H1 (cell line): ENCODE measurements at regions not wholly inside any gene's neighbourhood (a gene's known extent, or its start where the extent isn't known, plus 50 kb on each side); places are given as distances from the start of the nearest gene placed in this dataset.

ENCODE experiments used
- CTCF ChIA-PET: fragments of 300-600 bp; sonication (Branson Sonifier 250); formaldehyde crosslinking; loops from one replicate; lab custom pipeline; 2021; ENCODE audit not compliant: partially characterized antibody; lab: Charles Lee
- POLR2A ChIA-PET: fragments of 300-600 bp; sonication (Branson Sonifier 250); formaldehyde crosslinking; loops from one replicate; lab custom pipeline; 2021; ENCODE audit warnings: inconsistent platforms; ENCODE audit not compliant: partially characterized antibody; lab: Charles Lee
- DNase-seq, 2 experiments: peaks; one replicate each; pipeline versions ENCODE4 v3.0.0 to v3.0.0-alpha.2; 2010 to 2022; ENCODE audit warnings: low spot score in 2 of 2, low read depth in 1 of 2, mixed read lengths in 1 of 2
- FAIRE-seq: peaks from 2 replicates; lab custom pipeline; 2011; peaks lifted over from hg19 to GRCh38; lab: Jason Lieb, UNC
- H2AFZ ChIP-seq: 2 replicates; pipeline ENCODE4 v1.8.1; 2012; ENCODE audit warnings: low read length, inconsistent platforms
- H2AK5ac ChIP-seq: 2 replicates; pipeline ENCODE4 v1.6.1; 2013; ENCODE audit warnings: low read depth, low read length
- H2BK120ac ChIP-seq: replicated peaks from 2 replicates; pipeline ENCODE3; 2013; ENCODE audit warnings: low read depth, low read length, inconsistent platforms
- H2BK12ac ChIP-seq: 2 replicates; pipeline ENCODE4 v1.6.1; 2013; ENCODE audit warnings: low read depth, low read length
- H2BK15ac ChIP-seq: 2 replicates; pipeline ENCODE4 v1.6.1; 2013; ENCODE audit warnings: low read length
- H2BK20ac ChIP-seq: 2 replicates; pipeline ENCODE4 v1.6.1; 2013; ENCODE audit warnings: low read length
- H2BK5ac ChIP-seq: 2 replicates; pipeline ENCODE4 v1.6.1; 2013; ENCODE audit warnings: low read depth, low read length
- H3K14ac ChIP-seq: 2 replicates; pipeline ENCODE4 v1.6.1; 2013; ENCODE audit warnings: inconsistent platforms; ENCODE audit not compliant: insufficient read length
- H3K18ac ChIP-seq: 2 replicates; pipeline ENCODE4 v1.6.1; 2013; ENCODE audit warnings: low read length; ENCODE audit errors: extremely low read depth
- H3K23ac ChIP-seq: 2 replicates; pipeline ENCODE4 v1.6.1; 2013; ENCODE audit warnings: inconsistent platforms; ENCODE audit not compliant: insufficient read length
- H3K23me2 ChIP-seq: 2 replicates; pipeline ENCODE4 v1.6.1; 2013; ENCODE audit warnings: low read depth, low read length
- H3K27ac ChIP-seq: 2 replicates; pipeline ENCODE4 v1.6.1; 2011; ENCODE audit warnings: low read depth, low read length, inconsistent platforms
- H3K27me3 ChIP-seq, 4 experiments: replicated peaks in 1 of 4; 1 replicate in 1 of 4; 2 replicates in 3 of 4; pipeline versions ENCODE4 v1.6.1 to v1.8.1; 2011 to 2013; ENCODE audit warnings: low read length in 3 of 4, mild to moderate bottlenecking in 3 of 4, inconsistent platforms in 2 of 4, mixed read lengths in 2 of 4, moderate library complexity in 1 of 4; ENCODE audit not compliant: control insufficient read depth in 3 of 4, insufficient read depth in 3 of 4; ENCODE audit errors: extremely low read depth in 1 of 4
- H3K36me3 ChIP-seq, 4 experiments: 2 replicates each; pipeline versions ENCODE4 v1.6.1 to v1.8.1; 2011 to 2013; ENCODE audit warnings: mild to moderate bottlenecking in 4 of 4, low read length in 3 of 4, moderate library complexity in 2 of 4, control low read depth in 1 of 4, inconsistent platforms in 1 of 4; ENCODE audit not compliant: insufficient read depth in 4 of 4, control insufficient read depth in 2 of 4
- H3K4ac ChIP-seq: replicated peaks from 2 replicates; pipeline ENCODE3; 2013; ENCODE audit warnings: low read length, low read depth, mixed read lengths, inconsistent platforms; ENCODE audit not compliant: insufficient read length
- H3K4me1 ChIP-seq, 4 experiments: replicated peaks in 1 of 4; 1 replicate in 1 of 4; 2 replicates in 3 of 4; pipeline versions ENCODE4 v1.6.1 to v1.8.1; 2011 to 2013; ENCODE audit warnings: low read length in 3 of 4, inconsistent platforms in 2 of 4, mixed read lengths in 1 of 4; ENCODE audit not compliant: insufficient read depth in 4 of 4, control insufficient read depth in 3 of 4
- H3K4me2 ChIP-seq, 2 experiments: 2 replicates each; pipeline versions ENCODE4 v1.6.1 to v1.8.1; 2011 to 2013; ENCODE audit warnings: low read depth in 2 of 2, low read length in 2 of 2, control low read depth in 1 of 2, inconsistent platforms in 1 of 2, mild to moderate bottlenecking in 1 of 2; ENCODE audit not compliant: insufficient read depth in 1 of 2
- H3K4me3 ChIP-seq, 4 experiments: fragments of 200-600, 300-600 bp in 1 of 4; sonication (generic), shearing (Covaris generic), sonication (Bioruptor Twin) in 1 of 4; 2 replicates each; pipeline versions ENCODE4 v1.5.1 to v1.8.1; 2011 to 2016; ENCODE audit warnings: low read length in 4 of 4, low read depth in 3 of 4, control low read depth in 2 of 4, inconsistent platforms in 2 of 4, mild to moderate bottlenecking in 2 of 4, mixed read lengths in 1 of 4, moderate library complexity in 1 of 4; ENCODE audit not compliant: insufficient read depth in 2 of 4; ENCODE audit errors: extremely low read depth in 1 of 4
- H3K56ac ChIP-seq: replicated peaks from 2 replicates; pipeline ENCODE3; 2013; ENCODE audit warnings: low read depth, mild to moderate bottlenecking, mixed read lengths, low read length, inconsistent platforms; ENCODE audit not compliant: insufficient read length
- H3K79me1 ChIP-seq: 2 replicates; pipeline ENCODE4 v1.6.1; 2013; ENCODE audit warnings: low read depth, low read length, control low read depth
- H3K79me2 ChIP-seq, 2 experiments: 2 replicates each; pipeline versions ENCODE4 v1.6.1 to v1.8.1; 2012 to 2013; ENCODE audit warnings: low read length in 2 of 2, mild to moderate bottlenecking in 2 of 2, inconsistent platforms in 1 of 2; ENCODE audit not compliant: insufficient read depth in 2 of 2, control insufficient read depth in 1 of 2
- H3K9ac ChIP-seq, 4 experiments: replicated peaks in 1 of 4; 1 replicate in 1 of 4; 2 replicates in 3 of 4; pipeline versions ENCODE4 v1.6.1 to v1.8.1; 2011 to 2013; ENCODE audit warnings: low read depth in 3 of 4, low read length in 3 of 4, control low read depth in 2 of 4, mild to moderate bottlenecking in 2 of 4, moderate library complexity in 2 of 4, inconsistent platforms in 1 of 4; ENCODE audit errors: extremely low read depth in 1 of 4
- H3K9me3 ChIP-seq, 2 experiments: 2 replicates each; pipeline versions ENCODE4 v1.6.1 to v1.8.1; 2012 to 2013; ENCODE audit warnings: mild to moderate bottlenecking in 2 of 2, moderate library complexity in 2 of 2, control low read depth in 1 of 2, inconsistent platforms in 1 of 2, low read depth in 1 of 2, low read length in 1 of 2, mixed read lengths in 1 of 2; ENCODE audit not compliant: insufficient read depth in 2 of 2
- H4K20me1 ChIP-seq, 2 experiments: replicated peaks in 1 of 2; 2 replicates each; pipeline versions ENCODE3 to v1.8.1; 2011 to 2013; ENCODE audit warnings: inconsistent platforms in 2 of 2, low read length in 2 of 2, mild to moderate bottlenecking in 1 of 2; ENCODE audit not compliant: insufficient read depth in 2 of 2, control insufficient read depth in 1 of 2
- H4K5ac ChIP-seq: 2 replicates; pipeline ENCODE4 v1.6.1; 2013; ENCODE audit warnings: low read length, low read depth, mixed read lengths, inconsistent platforms; ENCODE audit not compliant: insufficient read length
- H4K8ac ChIP-seq: 2 replicates; pipeline ENCODE4 v1.8.0; 2013; ENCODE audit warnings: mild to moderate bottlenecking, moderate library complexity, low read length, inconsistent platforms; ENCODE audit not compliant: insufficient read depth; ENCODE audit errors: extremely low read depth
- H4K91ac ChIP-seq: replicated peaks from 2 replicates; pipeline ENCODE3; 2013; ENCODE audit warnings: low read length, mixed read lengths, inconsistent platforms; ENCODE audit not compliant: insufficient read length
- BRCA1 ChIP-seq: IDR thresholded peaks from 2 replicates; pipeline ENCODE4 v1.6.1; 2012; ENCODE audit warnings: low read depth, low read length, improper control_type of control experiment
- CHD2 ChIP-seq: IDR thresholded peaks from 2 replicates; pipeline ENCODE4 v1.6.1; 2012; ENCODE audit warnings: low read length, improper control_type of control experiment
- CTBP2 ChIP-seq: IDR thresholded peaks from 2 replicates; pipeline ENCODE4 v1.7.0; 2011; ENCODE audit warnings: borderline replicate concordance, mild to moderate bottlenecking, moderate library complexity, mixed read lengths, low read length; ENCODE audit not compliant: insufficient read depth, insufficient read length
- EGR1 ChIP-seq: IDR thresholded peaks from 2 replicates; pipeline ENCODE4 v1.6.1; 2011; ENCODE audit warnings: low read depth, low read length, borderline replicate concordance
- HDAC6 ChIP-seq: IDR thresholded peaks from one replicate; pipeline ENCODE4 v1.7.1; 2012; ENCODE audit warnings: low read depth, mild to moderate bottlenecking, inconsistent platforms, low read length, moderate library complexity
- NANOG ChIP-seq: IDR thresholded peaks from 2 replicates; pipeline ENCODE4 v1.6.1; 2011; ENCODE audit warnings: low read length, low read depth, mild to moderate bottlenecking, inconsistent platforms; ENCODE audit not compliant: insufficient read depth, poor library complexity, severe bottlenecking
- NRF1 ChIP-seq: IDR thresholded peaks from 2 replicates; pipeline ENCODE4 v1.6.1; 2011; ENCODE audit warnings: mild to moderate bottlenecking, low read depth, low read length, improper control_type of control experiment
- PHF8 ChIP-seq: fragments of 200-600 bp; sonication (generic); conservative IDR thresholded peaks from 2 replicates; pipeline ENCODE4 v1.7.1; 2012; ENCODE audit warnings: low read depth, mild to moderate bottlenecking, inconsistent platforms, low read length, moderate library complexity
- POLR2A ChIP-seq, 2 experiments: IDR thresholded peaks; 1 replicate in 1 of 2; 2 replicates in 1 of 2; pipeline ENCODE4 v1.6.1; 2011; ENCODE audit warnings: low read depth in 2 of 2, low read length in 2 of 2, mild to moderate bottlenecking in 2 of 2; ENCODE audit errors: control extremely low read depth in 1 of 2
- POU5F1 ChIP-seq: IDR thresholded peaks from 2 replicates; pipeline ENCODE4 v1.6.1; 2011; ENCODE audit warnings: low read depth, mild to moderate bottlenecking, low read length, moderate library complexity
- SIN3A ChIP-seq, 2 experiments: IDR thresholded peaks in 1 of 2; conservative IDR thresholded peaks in 1 of 2; 2 replicates each; pipeline ENCODE4 v1.6.1; 2011 to 2012; ENCODE audit warnings: low read length in 2 of 2, improper control_type of control experiment in 1 of 2, low read depth in 1 of 2, mild to moderate bottlenecking in 1 of 2
- SRF ChIP-seq: IDR thresholded peaks from 2 replicates; pipeline ENCODE4 v1.6.1; 2011; ENCODE audit warnings: mild to moderate bottlenecking, low read depth, low read length, moderate library complexity
- SUZ12 ChIP-seq: fragments of 200-600 bp; sonication (generic); IDR thresholded peaks from 2 replicates; pipeline ENCODE4 v1.6.1; 2012; ENCODE audit warnings: mild to moderate bottlenecking, inconsistent platforms, low read length, moderate library complexity, mixed read lengths
- TAF7 ChIP-seq: optimal IDR thresholded peaks from 2 replicates; pipeline ENCODE3; 2011; ENCODE audit warnings: low read depth, mild to moderate bottlenecking, inconsistent platforms, low read length, moderate library complexity, borderline replicate concordance
- WGBS, 2 experiments: shearing (Covaris generic) in 1 of 2; methylation state at CpG; one replicate each; pipeline versions ENCODE4 v1.1.6 to v1.1.7; 2013 to 2015; ENCODE audit warnings: low lambda C conversion rate in 2 of 2, mixed read lengths in 2 of 2, inconsistent platforms in 1 of 2, low coverage in 1 of 2, missing lambda C conversion rate in 1 of 2; ENCODE audit not compliant: insufficient replicate concordance in 2 of 2, insufficient coverage in 1 of 2, insufficient read length in 1 of 2; ENCODE audit errors: extremely low coverage in 1 of 2, missing lambda C conversion rate in 1 of 2; 5-methylcytosine and 5-hydroxymethylcytosine counted together
- TF ChIP-seq, protein P1 (sequence below): IDR thresholded peaks from 2 replicates; pipeline ENCODE4 v1.6.1; 2012; ENCODE audit warnings: inconsistent platforms

DNA sequence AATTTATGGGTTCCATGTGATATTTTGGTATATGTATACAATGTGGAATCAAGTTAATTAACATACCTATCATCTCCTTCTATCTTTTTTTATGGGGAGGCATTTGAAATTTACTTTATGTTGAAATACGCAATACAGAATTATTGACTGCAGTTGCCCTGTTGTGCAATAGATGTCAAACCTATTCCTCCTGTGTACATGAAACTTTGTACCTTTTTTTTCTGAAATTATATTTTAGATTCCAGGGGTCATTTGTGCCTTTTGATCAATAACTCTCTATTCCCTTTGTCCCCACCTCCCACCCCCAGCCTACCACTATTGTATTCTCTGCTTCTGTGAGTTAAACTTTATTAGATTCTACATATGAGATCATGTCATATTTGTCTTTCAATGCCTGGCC, 369.9 kb downstream of the FSIP2 start:
- Histone ChIP-seq H3K27me3 (no peaks in the 10 kb centered on the region), H3K4ac (no peak overlapping the region), H3K4me2 (no peak overlapping the region), H2BK15ac (no peak overlapping the region), H2AK5ac (no peak overlapping the region), H2AFZ (no peak overlapping the region), H3K27ac (no peak overlapping the region), H4K20me1 (no peaks in the 10 kb centered on the region), H4K8ac (no peak overlapping the region), H2BK120ac (no peak overlapping the region), H2BK5ac (no peak overlapping the region), H2BK20ac (no peak overlapping the region), H3K14ac (no peak overlapping the region), H3K9ac (no peak overlapping the region), H4K91ac (no peak overlapping the region), H2BK12ac (no peak overlapping the region), H3K23ac (no peak overlapping the region), H3K79me2 (no peaks in the 10 kb centered on the region), H4K5ac (no peak overlapping the region), H3K56ac (no peak overlapping the region), H3K36me3 (no peaks in the 10 kb centered on the region; a peak in 1 of 8 replicates), H3K23me2 (no peaks in the 10 kb centered on the region), H3K18ac (no peak overlapping the region), H3K4me3 (no peak overlapping the region), H3K4me1 (no peaks in the 10 kb centered on the region), H3K79me1 (no peaks in the 10 kb centered on the region), H3K9me3 (no peaks in the 10 kb centered on the region)
- ChIA-PET POLR2A (no interaction called here), CTCF (interaction anchor here (0.7 kb wide), 1 partner anchor 12 kb away, joined by 3 read pairs; no protein-coding TSS in a partner anchor)
- DNase-seq (no peak), FAIRE-seq (no peak)
- 91% methylated on average over 1 of the region's 1 CpG; no CpG with 5 or more reads in 1 of the 2 experiments for WGBS, 2 experiments
- TF ChIP-seq POU5F1 (no peak), TAF7 (no peak), POLR2A (IDR thresholded peaks at IDR 0.05; ENCODE audit: control extremely low read depth in 1 of 2, low read depth in 2 of 2, low read length in 2 of 2) (no peak), EGR1 (no peak), CHD2 (no peak), HDAC6 (no peak), NRF1 (no peak), BRCA1 (no peak), CTBP2 (no peak), PHF8 (no peak), SIN3A (conservative IDR thresholded peaks at IDR 0.05 in 1 of 2, IDR thresholded peaks at IDR 0.05 in 1 of 2; ENCODE audit: low read depth in 1 of 2, low read length in 2 of 2) (no peak), SUZ12 (no peak), NANOG (no peak), SRF (no peak)
- TF ChIP-seq, protein P1, sequence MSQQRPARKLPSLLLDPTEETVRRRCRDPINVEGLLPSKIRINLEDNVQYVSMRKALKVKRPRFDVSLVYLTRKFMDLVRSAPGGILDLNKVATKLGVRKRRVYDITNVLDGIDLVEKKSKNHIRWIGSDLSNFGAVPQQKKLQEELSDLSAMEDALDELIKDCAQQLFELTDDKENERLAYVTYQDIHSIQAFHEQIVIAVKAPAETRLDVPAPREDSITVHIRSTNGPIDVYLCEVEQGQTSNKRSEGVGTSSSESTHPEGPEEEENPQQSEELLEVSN = no peak
